HCT116 (cell line): ENCODE measurements at regions not wholly inside any gene's neighbourhood (a gene's known extent, or its start where the extent isn't known, plus 50 kb on each side); places are given as distances from the start of the nearest gene placed in this dataset.

Experiments used
- ATAC-seq: fragments of 200-7000 bp; cut with Tn5 transposase; 2 replicates; pipeline ENCODE4 v1.9.1; 2020; ENCODE audit warnings: mild to moderate bottlenecking, moderate library complexity
- BruUV-seq: library from RNA; stranded (reverse); fragments of 400-500 nt; replicated peaks from 2 replicates; lab custom pipeline; 2021; lab: Mats Ljungman, UMichigan
- CTCF ChIA-PET: fragments of 300-600 bp; sonication (Branson Sonifier 250); formaldehyde crosslinking; loops from one replicate; lab custom pipeline; 2021; ENCODE audit warnings: antibody characterized with exemption; lab: Charles Lee
- POLR2A ChIA-PET: fragments of 300-600, 350-600 bp; sonication (Branson Sonifier 250); formaldehyde crosslinking; loops from one replicate; lab custom pipeline; 2021; ENCODE audit warnings: antibody characterized with exemption; lab: Charles Lee
- RAD21 ChIA-PET, 2 experiments: fragments of 300-600 bp; sonication (Branson Sonifier 250); formaldehyde crosslinking; loops; one replicate each; lab custom pipeline; 2023; ENCODE audit warnings: low total read pairs in 2 of 2; ENCODE audit not compliant: uncharacterized antibody in 2 of 2, unreplicated experiment in 2 of 2, low non-redundant PET in 1 of 2; lab: Charles Lee
- DNase-seq: peaks from one replicate; pipeline ENCODE4 v3.0.0-alpha.2; 2010; ENCODE audit warnings: low read depth, low spot score
- H2AFZ ChIP-seq: fragments of 200-600 bp; shearing (Covaris generic), sonication (generic); 2 replicates; pipeline ENCODE4 v1.6.1; 2017; ENCODE audit warnings: low read depth, mixed run types, mixed read lengths, antibody characterized with exemption, low read length; ENCODE audit not compliant: poor library complexity, severe bottlenecking
- H3K27ac ChIP-seq: 2 replicates; pipeline ENCODE4 v1.5.1; 2012; ENCODE audit warnings: low read depth, low read length
- H3K27me3 ChIP-seq: fragments of 200-600 bp; sonication (generic); 2 replicates; pipeline ENCODE4 v1.6.1; 2016; ENCODE audit warnings: mixed run types, low read length, mixed read lengths; ENCODE audit not compliant: insufficient read depth
- H3K36me3 ChIP-seq, 2 experiments: fragments of 200-500 bp in 1 of 2; fragments of 200-600 bp in 1 of 2; sonication (Bioruptor generic) in 1 of 2; sonication (generic) in 1 of 2; 2 replicates each; pipeline versions ENCODE4 v1.5.1 to v1.6.1; 2014 to 2016; ENCODE audit warnings: low read length in 2 of 2, inconsistent platforms in 1 of 2, mixed read lengths in 1 of 2, mixed run types in 1 of 2; ENCODE audit not compliant: insufficient read depth in 2 of 2, control insufficient read depth in 1 of 2
- H3K4me1 ChIP-seq, 2 experiments: fragments of 200-600 bp in 1 of 2; sonication (generic) in 1 of 2; 2 replicates each; pipeline versions ENCODE4 v1.5.1 to v1.6.1; 2012 to 2017; ENCODE audit warnings: low read length in 2 of 2, inconsistent platforms in 1 of 2, mild to moderate bottlenecking in 1 of 2, mixed read lengths in 1 of 2, mixed run types in 1 of 2, moderate library complexity in 1 of 2; ENCODE audit not compliant: insufficient read depth in 2 of 2, control insufficient read depth in 1 of 2
- H3K4me2 ChIP-seq: fragments of 200-600 bp; sonication (generic); 2 replicates; pipeline ENCODE4 v1.6.1; 2017; ENCODE audit warnings: mixed run types, low read length, mixed read lengths
- H3K4me3 ChIP-seq, 2 experiments: fragments of 200-600 bp in 1 of 2; sonication (generic) in 1 of 2; replicated peaks in 1 of 2; 2 replicates each; pipeline ENCODE4 v1.5.1; 2011 to 2016; ENCODE audit warnings: low read length in 2 of 2, control low read depth in 1 of 2, low read depth in 1 of 2, mild to moderate bottlenecking in 1 of 2, mixed read lengths in 1 of 2, mixed run types in 1 of 2
- H3K79me2 ChIP-seq: fragments of 200-600 bp; sonication (generic); 2 replicates; pipeline ENCODE4 v1.6.1; 2017; ENCODE audit warnings: mild to moderate bottlenecking, mixed run types, low read length, moderate library complexity, mixed read lengths; ENCODE audit not compliant: insufficient read depth
- H3K9ac ChIP-seq: fragments of 200-600 bp; sonication (generic); 2 replicates; pipeline ENCODE4 v1.6.1; 2016; ENCODE audit warnings: low read length, mixed read lengths
- H3K9me2 ChIP-seq: fragments of 200-600 bp; sonication (generic), shearing (Covaris generic); 2 replicates; pipeline ENCODE4 v1.6.1; 2017; ENCODE audit warnings: mixed run types, mild to moderate bottlenecking, moderate library complexity; ENCODE audit not compliant: insufficient read depth
- H3K9me3 ChIP-seq, 2 experiments: fragments of 200-500 bp in 1 of 2; fragments of 200-600 bp in 1 of 2; sonication (Bioruptor generic) in 1 of 2; sonication (generic) in 1 of 2; 2 replicates each; pipeline ENCODE4 v1.6.1; 2014 to 2017; ENCODE audit warnings: low read length in 2 of 2, mixed read lengths in 2 of 2, inconsistent platforms in 1 of 2, low read depth in 1 of 2, mild to moderate bottlenecking in 1 of 2, mixed run types in 1 of 2, moderate library complexity in 1 of 2; ENCODE audit not compliant: control insufficient read depth in 1 of 2, insufficient read depth in 1 of 2
- H4K20me1 ChIP-seq: fragments of 200-600 bp; sonication (generic), shearing (Covaris generic); 2 replicates; pipeline ENCODE4 v1.6.1; 2017; ENCODE audit warnings: mixed run types, mild to moderate bottlenecking, moderate library complexity; ENCODE audit not compliant: insufficient read depth
- CTCF ChIP-seq, 3 experiments: fragments of 200-600 bp in 1 of 3; sonication (generic) in 1 of 3; IDR thresholded peaks in 2 of 3; conservative IDR thresholded peaks in 1 of 3; 2 replicates each; pipeline ENCODE4 v1.5.1; 2012 to 2017; ENCODE audit warnings: low read depth in 2 of 3, low read length in 2 of 3, antibody characterized with exemption in 1 of 3, borderline replicate concordance in 1 of 3, control low read depth in 1 of 3, mild to moderate bottlenecking in 1 of 3, mixed read lengths in 1 of 3, mixed run types in 1 of 3, moderate library complexity in 1 of 3; ENCODE audit not compliant: insufficient read depth in 1 of 3
- ELF1 ChIP-seq: IDR thresholded peaks from 2 replicates; pipeline ENCODE4 v1.6.1; 2012; ENCODE audit warnings: low read depth, borderline replicate concordance
- EZH2 ChIP-seq: fragments of 200-600 bp; sonication (generic); IDR thresholded peaks from 2 replicates; pipeline ENCODE4 v1.6.1; 2017; ENCODE audit warnings: antibody characterized with exemption, mixed run types
- EZH2phosphoT487 ChIP-seq: fragments of 200-600 bp; IDR thresholded peaks from 2 replicates; pipeline ENCODE4 v1.6.1; 2018; ENCODE audit warnings: antibody characterized with exemption, borderline replicate concordance
- JUND ChIP-seq: IDR thresholded peaks from 2 replicates; pipeline ENCODE4 v1.6.1; 2012
- RAD21 ChIP-seq: IDR thresholded peaks from 2 replicates; pipeline ENCODE4 v1.6.1; 2012; ENCODE audit warnings: low read depth, mild to moderate bottlenecking
- REST ChIP-seq: IDR thresholded peaks from 2 replicates; pipeline ENCODE4 v1.6.1; 2012; ENCODE audit warnings: low read depth
- SIN3A ChIP-seq: IDR thresholded peaks from 2 replicates; pipeline ENCODE4 v1.6.1; 2012; ENCODE audit warnings: low read depth
- SRF ChIP-seq: IDR thresholded peaks from 2 replicates; pipeline ENCODE4 v1.6.1; 2012; ENCODE audit warnings: low read depth
- TCF7L2 ChIP-seq: IDR thresholded peaks from 2 replicates; pipeline ENCODE4 v1.7.0; 2011; ENCODE audit warnings: borderline replicate concordance, inconsistent platforms; ENCODE audit not compliant: insufficient read depth, insufficient read length; ENCODE audit errors: extremely low read depth
- YY1 ChIP-seq: IDR thresholded peaks from 2 replicates; pipeline ENCODE4 v1.6.1; 2011; ENCODE audit warnings: low read length, low read depth, moderate library complexity, mild to moderate bottlenecking; ENCODE audit not compliant: insufficient replicate concordance; ENCODE audit errors: extremely low read depth
- ZFX ChIP-seq: fragments of 450-650 bp; IDR thresholded peaks from 2 replicates; pipeline ENCODE4 v1.6.1; 2017
- ZNF274 ChIP-seq: fragments of 200-500 bp; sonication (Bioruptor generic); IDR thresholded peaks from 2 replicates; pipeline ENCODE4 v1.6.1; 2014; ENCODE audit warnings: mild to moderate bottlenecking, low read depth, low read length, inconsistent platforms
- intact Hi-C: fragments of 100-400 bp; cut with micrococcal nuclease; formaldehyde crosslinking; loops from 2 replicates; pipeline ENCODE4 v1.10.0; 2022
- TF ChIP-seq, protein P1 (sequence below): IDR thresholded peaks from 2 replicates; pipeline ENCODE4 v1.6.1; 2012
- TF ChIP-seq, protein P2 (sequence below): IDR thresholded peaks from 2 replicates; pipeline ENCODE4 v1.6.1; 2011; ENCODE audit warnings: mild to moderate bottlenecking, low read length, moderate library complexity; ENCODE audit not compliant: insufficient replicate concordance; ENCODE audit errors: extremely low read depth

- no peak for DNase-seq
- Histone ChIP-seq H3K79me2 (no peaks in the 10 kb centered on the region), H3K4me3 (no peak overlapping the region), H3K4me2 (no peak overlapping the region), H3K36me3 (no peaks in the 10 kb centered on the region), H3K9ac (no peak overlapping the region), H2AFZ (no peak overlapping the region), H3K27me3 (0 out of 2 replicates have a peak, but pooled peaks cover 4% of the 10 kb centered on the region), H3K9me2 (no peaks in the 10 kb centered on the region), H4K20me1 (no peaks in the 10 kb centered on the region), H3K4me1 (no peaks in the 10 kb centered on the region), H3K27ac (no peak overlapping the region), H3K9me3 (no peaks in the 10 kb centered on the region)
- RAD21 ChIA-PET = no interaction called here
- no peak for TF ChIP-seq EZH2
- TF ChIP-seq TCF7L2 = no peak
- no peak for TF ChIP-seq ZFX
- TF ChIP-seq, protein P1, sequence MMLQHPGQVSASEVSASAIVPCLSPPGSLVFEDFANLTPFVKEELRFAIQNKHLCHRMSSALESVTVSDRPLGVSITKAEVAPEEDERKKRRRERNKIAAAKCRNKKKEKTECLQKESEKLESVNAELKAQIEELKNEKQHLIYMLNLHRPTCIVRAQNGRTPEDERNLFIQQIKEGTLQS = no peak
- no peak for TF ChIP-seq CTCF (IDR thresholded peaks at IDR 0.05 in 2 of 3, conservative IDR thresholded peaks at IDR 0.05 in 1 of 3; ENCODE audit: borderline replicate concordance in 1 of 3, insufficient read depth in 1 of 3, low read depth in 2 of 3, low read length in 2 of 3)
- no peak for TF ChIP-seq EZH2phosphoT487
- no peak for TF ChIP-seq SIN3A
- no peak for TF ChIP-seq REST
- TF ChIP-seq, protein P2, sequence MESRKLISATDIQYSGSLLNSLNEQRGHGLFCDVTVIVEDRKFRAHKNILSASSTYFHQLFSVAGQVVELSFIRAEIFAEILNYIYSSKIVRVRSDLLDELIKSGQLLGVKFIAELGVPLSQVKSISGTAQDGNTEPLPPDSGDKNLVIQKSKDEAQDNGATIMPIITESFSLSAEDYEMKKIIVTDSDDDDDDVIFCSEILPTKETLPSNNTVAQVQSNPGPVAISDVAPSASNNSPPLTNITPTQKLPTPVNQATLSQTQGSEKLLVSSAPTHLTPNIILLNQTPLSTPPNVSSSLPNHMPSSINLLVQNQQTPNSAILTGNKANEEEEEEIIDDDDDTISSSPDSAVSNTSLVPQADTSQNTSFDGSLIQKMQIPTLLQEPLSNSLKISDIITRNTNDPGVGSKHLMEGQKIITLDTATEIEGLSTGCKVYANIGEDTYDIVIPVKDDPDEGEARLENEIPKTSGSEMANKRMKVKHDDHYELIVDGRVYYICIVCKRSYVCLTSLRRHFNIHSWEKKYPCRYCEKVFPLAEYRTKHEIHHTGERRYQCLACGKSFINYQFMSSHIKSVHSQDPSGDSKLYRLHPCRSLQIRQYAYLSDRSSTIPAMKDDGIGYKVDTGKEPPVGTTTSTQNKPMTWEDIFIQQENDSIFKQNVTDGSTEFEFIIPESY = no peak
- TF ChIP-seq RAD21 = no peak
- TF ChIP-seq ZNF274 = no peak
- no peak for TF ChIP-seq YY1
- no peak for TF ChIP-seq JUND
- no peak for TF ChIP-seq SRF
- no peak for TF ChIP-seq ELF1
- ATAC-seq = no peak
- POLR2A ChIA-PET = no interaction called here
- BruUV-seq = no TSS peak
- CTCF ChIA-PET = no interaction called here
- intact Hi-C loops = no loop called here
Measured at GRCh38 chr2:41877114-41877678, 170.6 kb upstream of the PKDCC start.
